Omental fat pad (tissue), 3 donors: ENCODE measurements at regions not wholly inside any gene's neighbourhood (a gene's known extent, or its start where the extent isn't known, plus 50 kb on each side); places are given as distances from the start of the nearest gene placed in this dataset.

Experiments
- ATAC-seq: fragments of 150-250 bp; one replicate; pipeline ENCODE4 v1.9.1; 2016; ENCODE audit warnings: mild to moderate bottlenecking, moderate library complexity; ENCODE audit not compliant: low FRiP score
- DNase-seq: peaks from one replicate; pipeline ENCODE4 v3.0.0-alpha.2; 2019; ENCODE audit warnings: low spot score
- TF ChIP-seq, protein P1 (sequence below), 3 donors: fragments of 450-650 bp; IDR thresholded peaks; one replicate each; pipeline ENCODE4 v1.5.1; 2016 to 2017; ENCODE audit warnings: antibody characterized with exemption in 3 of 3, mild to moderate bottlenecking in 3 of 3, moderate library complexity in 2 of 3

DNA sequence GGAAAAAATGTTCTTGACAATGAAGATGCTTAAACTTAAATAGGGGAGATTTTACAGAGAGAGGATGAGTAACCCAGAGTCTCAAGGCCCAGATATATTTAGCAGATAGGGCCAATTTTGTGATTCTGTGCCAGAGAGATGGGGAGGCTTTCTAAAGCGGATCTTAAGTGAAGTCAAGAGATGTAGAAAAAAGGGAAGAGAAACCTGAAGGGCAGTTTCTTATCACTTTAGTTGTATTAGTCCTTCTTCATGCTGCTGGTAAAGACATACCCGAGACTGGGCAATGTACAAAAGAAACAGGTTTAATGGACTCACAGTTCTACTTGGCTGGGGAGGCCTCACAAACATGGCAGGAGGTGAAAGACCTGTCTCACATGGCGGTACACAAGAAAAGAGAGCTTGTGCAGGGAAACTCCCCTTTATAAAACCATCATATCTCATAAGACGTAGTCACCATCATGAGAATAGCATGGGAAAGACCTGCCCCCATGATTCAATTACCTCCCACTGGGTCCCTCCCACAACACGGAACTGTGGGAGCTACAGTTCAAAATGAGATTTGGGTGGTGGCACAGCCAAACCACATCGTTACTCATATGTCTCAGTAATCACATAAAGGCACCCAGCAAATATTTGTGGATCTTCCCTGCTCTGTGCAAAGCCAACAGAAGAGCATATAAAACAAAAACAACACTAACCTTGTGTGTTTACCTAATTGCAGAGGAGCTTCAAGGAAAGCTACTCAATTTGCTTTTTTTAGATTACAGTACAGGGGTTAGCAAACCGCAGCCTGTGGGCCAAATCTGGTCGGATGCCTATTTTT lies 102.6 kb upstream of the MYCBP2 start:
- TF ChIP-seq, protein P1, sequence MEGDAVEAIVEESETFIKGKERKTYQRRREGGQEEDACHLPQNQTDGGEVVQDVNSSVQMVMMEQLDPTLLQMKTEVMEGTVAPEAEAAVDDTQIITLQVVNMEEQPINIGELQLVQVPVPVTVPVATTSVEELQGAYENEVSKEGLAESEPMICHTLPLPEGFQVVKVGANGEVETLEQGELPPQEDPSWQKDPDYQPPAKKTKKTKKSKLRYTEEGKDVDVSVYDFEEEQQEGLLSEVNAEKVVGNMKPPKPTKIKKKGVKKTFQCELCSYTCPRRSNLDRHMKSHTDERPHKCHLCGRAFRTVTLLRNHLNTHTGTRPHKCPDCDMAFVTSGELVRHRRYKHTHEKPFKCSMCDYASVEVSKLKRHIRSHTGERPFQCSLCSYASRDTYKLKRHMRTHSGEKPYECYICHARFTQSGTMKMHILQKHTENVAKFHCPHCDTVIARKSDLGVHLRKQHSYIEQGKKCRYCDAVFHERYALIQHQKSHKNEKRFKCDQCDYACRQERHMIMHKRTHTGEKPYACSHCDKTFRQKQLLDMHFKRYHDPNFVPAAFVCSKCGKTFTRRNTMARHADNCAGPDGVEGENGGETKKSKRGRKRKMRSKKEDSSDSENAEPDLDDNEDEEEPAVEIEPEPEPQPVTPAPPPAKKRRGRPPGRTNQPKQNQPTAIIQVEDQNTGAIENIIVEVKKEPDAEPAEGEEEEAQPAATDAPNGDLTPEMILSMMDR (IDR thresholded peaks at IDR 0.05) = no peak
- DNase-seq (no peak), ATAC-seq (no peak)

DNA sequence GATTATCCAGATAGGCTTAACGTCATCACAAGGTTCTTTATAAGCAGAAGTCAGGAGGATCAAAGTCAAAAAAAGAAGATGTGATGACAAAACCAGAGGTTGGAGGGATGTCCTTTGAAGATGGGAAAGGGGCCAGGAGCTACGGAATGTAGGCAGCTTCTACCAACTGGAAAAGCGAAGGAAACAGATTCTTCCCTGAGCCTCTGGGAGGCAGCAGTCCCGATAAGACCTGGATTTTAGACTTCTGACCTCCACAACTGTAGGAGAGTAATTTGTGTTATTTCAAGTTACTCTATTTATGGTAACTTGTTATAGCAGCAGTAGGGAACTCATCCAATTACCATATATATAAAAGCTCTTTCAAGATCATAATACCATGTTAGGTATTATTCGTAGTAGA lies 98.8 kb upstream of the MYCBP2 start:
- TF ChIP-seq, protein P1 (IDR thresholded peaks at IDR 0.05) = no peak
- ATAC-seq (no peak), DNase-seq (no peak)

DNA sequence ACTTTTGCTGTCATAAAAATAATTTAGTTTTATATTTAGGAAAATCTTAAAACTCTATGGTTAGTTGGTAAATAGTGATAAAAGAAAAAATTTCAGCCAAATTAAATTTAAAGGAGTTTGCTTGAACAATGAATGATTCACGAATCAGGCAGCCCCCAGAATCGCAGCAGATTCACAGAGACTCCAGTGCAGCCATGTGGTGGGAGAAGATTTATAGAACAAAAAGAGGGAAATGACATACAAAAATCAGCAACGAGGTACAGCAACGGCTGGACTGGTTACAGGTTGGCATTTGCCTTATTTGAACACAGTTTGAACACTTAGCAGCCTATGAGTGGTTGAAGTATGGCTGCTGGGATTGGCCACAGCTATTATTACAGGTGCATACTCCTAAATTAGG lies 96.4 kb upstream of the MYCBP2 start:
- TF ChIP-seq, protein P1 (IDR thresholded peaks at IDR 0.05) = no peak

DNA sequence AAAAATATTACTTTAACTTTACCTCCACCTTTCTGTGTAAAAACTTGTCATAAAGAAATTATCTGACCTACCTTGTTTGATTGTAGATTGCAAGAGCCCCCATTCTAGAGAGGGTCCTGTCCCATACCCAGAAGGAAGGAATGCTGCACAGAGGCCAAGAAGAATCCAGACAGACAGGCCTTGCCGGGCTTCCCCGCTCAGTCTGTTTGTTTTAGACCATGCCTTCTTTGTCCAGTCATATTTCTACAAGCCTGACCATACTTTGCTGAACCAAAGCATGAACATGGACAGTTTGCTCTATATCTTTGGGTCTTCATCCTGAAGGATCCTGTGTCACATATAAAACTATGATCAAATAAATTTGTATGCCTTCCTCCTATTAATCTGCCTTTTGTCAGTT lies 95.8 kb upstream of the MYCBP2 start:
- ATAC-seq (no peak), DNase-seq (no peak)
- TF ChIP-seq, protein P1 (IDR thresholded peaks at IDR 0.05) = no peak

More for the DNA sequence above, 96.4 kb upstream of the MYCBP2 start:
- DNase-seq (no peak), ATAC-seq (no peak)

DNA sequence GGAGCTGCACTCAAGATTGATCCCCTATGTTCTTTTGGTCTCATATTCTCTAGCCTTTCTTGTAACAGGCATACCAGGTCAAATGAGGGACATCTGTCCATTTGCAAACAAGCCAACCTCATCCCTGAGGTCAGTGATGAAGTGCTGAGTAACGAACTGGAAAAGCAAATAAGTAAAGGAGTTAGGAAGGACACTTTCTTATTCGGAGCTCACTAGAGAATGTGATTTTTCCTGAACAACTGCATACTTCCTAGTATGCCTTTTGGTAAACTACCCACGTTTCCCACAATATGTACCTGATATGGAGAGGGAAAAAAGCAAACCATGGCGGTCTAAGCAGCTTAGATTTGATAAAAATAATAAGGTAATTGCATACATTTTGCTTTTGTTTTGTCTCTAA lies 91.0 kb upstream of the MYCBP2 start:
- TF ChIP-seq, protein P1 (IDR thresholded peaks at IDR 0.05) = no peak
- no peak for ATAC-seq

DNA sequence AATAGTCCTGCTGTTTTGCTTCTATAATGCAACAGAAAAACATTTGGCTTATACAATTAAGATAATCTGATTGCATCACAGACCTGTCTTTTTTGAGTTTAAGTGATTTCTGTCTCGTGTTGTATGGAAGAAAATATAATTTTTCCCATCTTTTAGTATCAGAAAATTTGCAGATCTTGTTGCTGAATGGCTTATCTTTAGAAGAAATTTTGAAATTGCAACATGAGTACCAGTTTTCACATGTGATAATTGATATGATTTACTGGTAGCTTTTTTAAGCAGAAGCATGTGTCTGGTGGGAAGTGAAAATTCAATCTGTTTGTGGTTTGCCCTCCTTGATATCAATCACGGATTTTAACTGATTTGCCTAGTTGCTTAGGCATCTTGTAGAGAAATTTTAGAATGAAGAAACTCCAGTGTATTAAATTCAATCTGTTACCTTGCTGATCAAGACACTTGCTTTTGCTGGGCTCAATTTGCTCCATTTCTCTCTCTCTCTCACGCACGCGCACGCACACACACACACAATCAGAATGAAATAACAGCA lies 89.8 kb upstream of the MYCBP2 start:
- DNase-seq (no peak), ATAC-seq (no peak)
- TF ChIP-seq, protein P1 (IDR thresholded peaks at IDR 0.05) = no peak

More for the DNA sequence above, 91.0 kb upstream of the MYCBP2 start:
- no peak for DNase-seq
